ENCODE measurements at regions not wholly inside any gene's neighbourhood (a gene's known extent, or its start where the extent isn't known, plus 50 kb on each side); places are given as distances from the start of the nearest gene placed in this dataset.
"Not testable (repeated sequence)": the region's sequence is repeated elsewhere in the genome, so short reads cannot be mapped to it uniquely, and the experiment has no call there.

DNA sequence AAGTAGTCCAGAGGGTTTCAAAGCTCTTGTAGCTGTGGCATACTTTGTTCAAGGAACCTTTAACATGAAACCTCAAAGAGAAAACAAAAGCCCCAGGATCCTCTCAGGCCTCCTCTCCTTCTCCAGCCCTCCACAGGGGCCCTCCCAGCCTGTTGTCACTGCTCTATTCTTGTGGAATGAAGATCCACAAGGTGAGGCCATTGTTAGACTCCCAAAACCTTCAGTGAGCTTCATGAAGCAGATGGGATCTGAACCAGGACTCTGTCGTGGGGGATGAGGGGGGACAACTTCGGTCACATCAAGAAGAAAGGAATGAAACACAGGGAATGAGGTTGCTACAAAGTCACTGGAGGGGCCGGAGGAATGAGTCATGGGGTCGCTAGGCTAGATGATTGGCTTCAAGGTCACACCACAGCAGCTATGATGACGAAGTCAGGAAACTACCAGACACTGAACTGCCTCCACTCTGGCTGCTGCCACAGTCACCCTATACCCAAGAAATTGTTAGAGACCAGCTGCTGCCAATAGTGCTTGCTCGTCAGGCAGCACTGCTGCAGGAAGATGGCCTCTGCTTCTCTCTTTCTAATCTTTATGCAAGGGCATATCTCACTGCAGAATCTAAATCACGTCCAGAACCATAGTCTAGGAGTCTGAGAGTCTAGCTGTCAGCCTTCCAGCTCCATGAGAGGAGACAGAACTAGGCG, 208.8 kb downstream of the HIBADH start:
- Histone ChIP-seq H3K27me3 (ENCODE audit: low read depth) (peaks cover 48% of the 10 kb centered on the region), H3K4me3 (no peak overlapping the region), H3K27ac (replicated peaks) (no peak overlapping the region), H3K9me3 (replicated peaks) (no peaks in the 10 kb centered on the region), H3K4me1 (peaks cover 2% of the 10 kb centered on the region), H3K36me3 (no peaks in the 10 kb centered on the region)
- intact Hi-C loops (cut with micrococcal nuclease) = no loop called here
- TF ChIP-seq, protein P1, sequence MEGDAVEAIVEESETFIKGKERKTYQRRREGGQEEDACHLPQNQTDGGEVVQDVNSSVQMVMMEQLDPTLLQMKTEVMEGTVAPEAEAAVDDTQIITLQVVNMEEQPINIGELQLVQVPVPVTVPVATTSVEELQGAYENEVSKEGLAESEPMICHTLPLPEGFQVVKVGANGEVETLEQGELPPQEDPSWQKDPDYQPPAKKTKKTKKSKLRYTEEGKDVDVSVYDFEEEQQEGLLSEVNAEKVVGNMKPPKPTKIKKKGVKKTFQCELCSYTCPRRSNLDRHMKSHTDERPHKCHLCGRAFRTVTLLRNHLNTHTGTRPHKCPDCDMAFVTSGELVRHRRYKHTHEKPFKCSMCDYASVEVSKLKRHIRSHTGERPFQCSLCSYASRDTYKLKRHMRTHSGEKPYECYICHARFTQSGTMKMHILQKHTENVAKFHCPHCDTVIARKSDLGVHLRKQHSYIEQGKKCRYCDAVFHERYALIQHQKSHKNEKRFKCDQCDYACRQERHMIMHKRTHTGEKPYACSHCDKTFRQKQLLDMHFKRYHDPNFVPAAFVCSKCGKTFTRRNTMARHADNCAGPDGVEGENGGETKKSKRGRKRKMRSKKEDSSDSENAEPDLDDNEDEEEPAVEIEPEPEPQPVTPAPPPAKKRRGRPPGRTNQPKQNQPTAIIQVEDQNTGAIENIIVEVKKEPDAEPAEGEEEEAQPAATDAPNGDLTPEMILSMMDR (IDR thresholded peaks at IDR 0.05; ENCODE audit: borderline replicate concordance) = no peak
- no peak for DNase-seq

DNA sequence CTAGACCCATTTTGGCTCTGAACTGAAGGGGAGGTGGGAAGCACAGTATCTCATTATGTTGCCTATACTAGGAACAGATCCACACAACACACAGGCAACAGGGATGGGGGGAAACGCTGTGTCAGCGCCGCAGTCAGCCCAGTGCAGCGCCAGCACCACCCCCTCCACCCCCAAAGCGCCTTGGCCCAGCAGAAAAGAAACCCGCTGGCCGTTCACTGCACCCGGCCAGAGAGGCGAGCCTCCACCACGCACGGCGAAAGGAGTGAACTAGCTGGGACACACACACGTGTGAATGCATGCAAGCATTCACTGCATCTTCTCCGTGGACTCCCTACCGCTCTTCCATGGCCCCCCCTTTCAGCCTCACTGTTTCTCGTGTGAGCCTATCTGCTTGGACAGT, 205.6 kb downstream of the HIBADH start:
- H3K36me3 ChIP-seq; DNase-seq; intact Hi-C loops (cut with micrococcal nuclease); H3K9me3 ChIP-seq (replicated peaks); H3K4me1 ChIP-seq: not testable (repeated sequence)
- Histone ChIP-seq H3K27me3 (ENCODE audit: low read depth) (peaks cover 32% of the 10 kb centered on the region), H3K4me3 (peak overlapping the region; percentile 36), H3K27ac (replicated peaks) (peak overlapping the region; percentile 61)

DNA sequence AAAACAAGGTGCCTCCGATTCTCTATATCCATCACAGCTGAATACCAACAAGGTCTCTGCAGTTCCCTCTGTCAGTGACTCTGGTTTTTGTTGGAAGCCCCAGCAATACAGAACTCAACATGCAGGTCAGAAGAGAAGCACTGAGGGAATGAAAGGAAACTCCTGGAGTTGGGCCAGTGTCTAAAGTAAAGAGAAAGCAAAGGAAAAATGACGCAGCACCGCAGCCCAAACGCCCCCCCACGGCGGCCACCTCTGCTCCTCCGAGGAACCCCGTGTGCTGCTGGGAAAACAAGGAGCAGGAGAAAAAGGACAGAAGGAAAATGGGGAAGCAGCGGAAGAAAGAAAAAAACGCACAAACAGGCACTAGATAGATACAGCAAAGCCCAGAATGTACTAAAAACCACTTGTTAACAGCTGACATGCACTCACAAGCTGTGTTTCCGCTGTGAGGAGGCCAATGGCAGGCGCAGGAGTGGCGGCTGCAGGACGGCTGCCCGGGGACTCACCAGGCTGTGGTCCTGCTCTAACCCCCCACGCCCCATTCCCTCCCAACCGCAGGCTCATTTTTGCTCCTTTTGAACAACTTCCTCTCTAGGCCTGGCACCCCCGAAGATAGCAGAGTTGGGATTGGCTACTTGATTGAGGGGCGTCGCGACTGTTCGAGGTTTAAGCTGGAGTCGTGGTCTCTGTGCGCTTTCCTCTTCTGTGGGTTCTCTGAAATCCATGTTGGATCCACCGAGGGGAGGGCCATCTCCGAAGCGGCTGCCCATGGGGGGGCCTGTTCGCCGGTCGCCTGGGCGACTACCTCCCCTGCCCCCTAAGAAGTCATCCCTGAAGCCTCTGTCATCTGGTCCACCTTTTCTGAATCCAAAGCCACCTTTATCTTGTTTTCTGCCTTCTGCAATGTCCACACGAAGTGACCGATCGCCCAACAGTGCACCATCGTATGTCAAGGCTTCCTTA, 204.8 kb downstream of the HIBADH start:
- intact Hi-C loops (cut with micrococcal nuclease); H3K4me1 ChIP-seq; H3K9me3 ChIP-seq (replicated peaks); DNase-seq; H3K36me3 ChIP-seq: not testable (repeated sequence)
- Histone ChIP-seq H3K4me3 (peak overlapping the region; percentile 36), H3K27ac (replicated peaks) (peak overlapping the region; percentile 61), H3K27me3 (ENCODE audit: low read depth) (peaks cover 31% of the 10 kb centered on the region)

DNA sequence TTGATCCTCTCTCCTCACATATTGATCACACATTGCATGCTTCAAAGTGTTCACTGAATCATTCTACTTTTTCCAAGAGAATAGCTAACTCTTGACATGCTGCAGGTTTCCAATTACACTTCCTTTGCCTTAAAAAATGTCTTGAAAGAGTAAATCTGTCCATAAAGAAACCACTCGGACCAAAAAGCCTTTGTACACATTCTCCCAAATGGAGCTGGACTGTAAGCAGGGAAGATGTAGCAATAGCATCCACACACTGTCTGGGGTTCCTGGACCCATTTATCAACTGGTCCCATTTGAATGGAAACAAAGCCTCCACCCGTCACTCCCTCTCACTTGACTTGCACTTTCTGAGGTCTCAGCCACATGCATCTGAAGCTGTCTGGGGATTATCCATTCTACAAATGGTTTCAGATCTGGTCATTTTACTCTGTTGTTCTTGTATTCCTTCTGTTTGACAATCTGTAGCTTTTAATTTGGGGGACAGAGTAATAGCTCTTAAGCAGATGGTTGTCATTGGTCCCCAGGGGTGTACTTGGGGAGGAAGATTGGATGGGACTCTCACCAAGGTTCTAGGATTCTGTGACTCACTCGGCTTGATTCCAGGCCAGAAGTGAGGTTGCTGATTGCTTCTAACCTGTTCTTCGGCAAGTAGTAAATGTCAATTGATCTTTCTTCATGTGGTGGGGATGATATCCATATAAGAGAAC, 203.5 kb downstream of the HIBADH start:
- TF ChIP-seq, protein P1 (IDR thresholded peaks at IDR 0.05; ENCODE audit: borderline replicate concordance) = no peak
- intact Hi-C loops (cut with micrococcal nuclease) = no loop called here
- no peak overlapping the region for H3K4me3 ChIP-seq
- no peaks in the 10 kb centered on the region for H3K36me3 ChIP-seq
- peaks cover 5% of the 10 kb centered on the region for H3K4me1 ChIP-seq
- H3K9me3 ChIP-seq (replicated peaks) = no peaks in the 10 kb centered on the region
- peaks cover 35% of the 10 kb centered on the region for H3K27me3 ChIP-seq (ENCODE audit: low read depth)
- H3K27ac ChIP-seq (replicated peaks) = peak overlapping the region; percentile 61
- DNase-seq = no peak

DNA sequence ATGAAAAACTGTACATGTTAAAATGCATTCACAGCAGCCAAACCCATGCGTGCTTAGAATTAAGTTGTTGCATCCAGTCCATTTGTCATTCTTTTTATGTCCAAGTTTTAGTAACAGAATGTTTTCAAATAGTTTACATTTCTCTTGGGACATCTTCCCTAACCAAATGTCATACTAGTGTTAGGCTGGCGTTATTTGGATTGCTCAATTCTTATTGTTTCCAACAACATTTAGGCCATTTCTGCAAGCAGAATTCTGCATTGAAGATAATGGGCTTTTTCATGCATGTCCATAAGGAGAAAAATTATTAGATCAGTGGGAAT, 203.0 kb downstream of the HIBADH start:
- Histone ChIP-seq H3K27me3 (ENCODE audit: low read depth) (peaks cover 35% of the 10 kb centered on the region), H3K36me3 (no peaks in the 10 kb centered on the region), H3K4me1 (peaks cover 5% of the 10 kb centered on the region), H3K9me3 (replicated peaks) (no peaks in the 10 kb centered on the region), H3K27ac (replicated peaks) (peak overlapping the region; percentile 61), H3K4me3 (no peak overlapping the region)
- intact Hi-C loops (cut with micrococcal nuclease) = no loop called here
- no peak for DNase-seq
- TF ChIP-seq, protein P1 (IDR thresholded peaks at IDR 0.05; ENCODE audit: borderline replicate concordance) = no peak

DNA sequence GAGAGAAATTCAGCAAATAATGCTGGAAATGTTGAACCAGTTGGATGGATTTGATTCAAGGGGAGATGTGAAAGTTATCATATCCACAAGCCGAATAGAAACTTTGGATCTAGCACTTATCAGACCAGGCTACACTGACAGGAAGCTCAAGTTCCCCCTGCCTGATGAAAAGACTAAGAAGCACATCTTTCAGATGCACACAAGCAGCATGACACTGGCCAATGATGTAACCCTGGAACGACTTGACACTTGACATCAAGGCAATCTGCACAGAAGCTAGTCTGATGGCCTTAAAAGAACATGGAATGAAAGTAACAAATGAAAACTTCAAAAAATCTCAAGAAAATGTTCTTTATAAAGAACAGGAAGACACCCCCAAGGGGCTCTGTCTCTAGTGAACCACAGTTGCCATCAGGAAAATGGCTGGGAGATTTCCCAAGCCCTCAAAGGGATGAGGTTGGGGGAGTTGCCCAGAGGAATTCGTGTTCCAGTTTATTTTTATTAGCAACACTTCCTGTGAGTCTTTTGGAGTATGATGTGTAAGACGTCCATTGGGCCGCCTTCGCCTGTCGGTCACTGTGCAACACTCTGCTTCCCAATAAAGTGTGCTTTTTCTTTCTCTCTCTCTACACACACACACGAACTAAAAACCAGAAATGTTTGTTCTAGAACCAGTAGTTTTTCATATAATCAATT, 200.0 kb downstream of the HIBADH start:
- H3K27ac ChIP-seq (replicated peaks) = peak overlapping the region; percentile 52
- TF ChIP-seq, protein P1 (IDR thresholded peaks at IDR 0.05; ENCODE audit: borderline replicate concordance) = no peak

More for the DNA sequence above, 200.0 kb downstream of the HIBADH start:
- intact Hi-C loops (cut with micrococcal nuclease) = no loop called here
- Histone ChIP-seq H3K36me3 (no peaks in the 10 kb centered on the region), H3K9me3 (replicated peaks) (no peaks in the 10 kb centered on the region), H3K27me3 (ENCODE audit: low read depth) (peaks cover 44% of the 10 kb centered on the region), H3K4me1 (peaks cover 5% of the 10 kb centered on the region), H3K4me3 (peak overlapping the region; percentile 11)
- DNase-seq = no peak

All from left ventricle myocardium inferior (tissue), 1 donor.